HepG2 (cell line): ENCODE measurements at regions not wholly inside any gene's neighbourhood (a gene's known extent, or its start where the extent isn't known, plus 50 kb on each side); places are given as distances from the start of the nearest gene placed in this dataset.

Experiments
- ATAC-seq: fragments of 200-7000 bp; cut with Tn5 transposase; 3 replicates; pipeline ENCODE4 v1.9.1; 2020; ENCODE audit warnings: mild to moderate bottlenecking, moderate library complexity
- BruUV-seq: library from RNA; stranded (reverse); fragments of 400-500 nt; replicated peaks from 2 replicates; lab custom pipeline; 2021; lab: Mats Ljungman, UMichigan
- CTCF ChIA-PET: fragments of 300-600 bp; formaldehyde crosslinking; extraction: SDS; loops from one replicate; lab custom pipeline; 2021; ENCODE audit warnings: low total read pairs, inconsistent platforms, low intra/inter-chr PET ratio; lab: Yijun Ruan, JAX
- POLR2A ChIA-PET: fragments of 350-600 bp; sonication (Branson Sonifier 250); formaldehyde crosslinking; loops from one replicate; lab custom pipeline; 2020; ENCODE audit warnings: antibody characterized with exemption, inconsistent platforms; lab: Yijun Ruan, JAX
- DNase-seq: peaks from one replicate; pipeline ENCODE4 v3.0.0-alpha.2; 2015; ENCODE audit warnings: low spot score
- FAIRE-seq: peaks from 3 replicates; lab custom pipeline; 2011; peaks lifted over from hg19 to GRCh38; lab: Jason Lieb, UNC
- H2AFZ ChIP-seq: one replicate; pipeline ENCODE4 v1.6.1; 2011; ENCODE audit warnings: low read length, inconsistent platforms
- H3K27ac ChIP-seq: fragments of 300-600 bp; 3 replicates; pipeline ENCODE4 v1.8.0; 2011; ENCODE audit warnings: mixed run types, mild to moderate bottlenecking, mixed read lengths, low read length, inconsistent platforms; ENCODE audit not compliant: insufficient read depth; ENCODE audit errors: extremely low read length
- H3K27me3 ChIP-seq, 2 experiments: fragments of 200-600 bp in 1 of 2; 2 replicates in 1 of 2; 3 replicates in 1 of 2; pipeline versions ENCODE4 v1.6.0 to v1.8.0; 2011; ENCODE audit warnings: low read length in 2 of 2, mild to moderate bottlenecking in 2 of 2, moderate library complexity in 2 of 2, inconsistent platforms in 1 of 2; ENCODE audit not compliant: insufficient read depth in 2 of 2, control insufficient read depth in 1 of 2
- H3K36me3 ChIP-seq, 2 experiments: fragments of 200-600 bp in 1 of 2; replicated peaks in 1 of 2; 2 replicates in 1 of 2; 3 replicates in 1 of 2; pipeline versions ENCODE4 v1.5.1 to v1.8.0; 2011; ENCODE audit warnings: low read length in 2 of 2, inconsistent platforms in 1 of 2; ENCODE audit not compliant: insufficient read depth in 2 of 2, control insufficient read depth in 1 of 2
- H3K4me1 ChIP-seq: 2 replicates; pipeline ENCODE4 v1.5.1; 2012; ENCODE audit warnings: low read length, inconsistent platforms; ENCODE audit not compliant: insufficient read depth
- H3K4me2 ChIP-seq: 2 replicates; pipeline ENCODE4 v1.6.0; 2011; ENCODE audit warnings: low read depth, low read length, inconsistent platforms
- H3K4me3 ChIP-seq, 3 experiments: fragments of 200-600 bp in 1 of 3; sonication (generic), shearing (Covaris generic) in 1 of 3; replicated peaks in 1 of 3; 2 replicates each; pipeline ENCODE4 v1.5.1; 2011 to 2016; ENCODE audit warnings: low read length in 3 of 3, inconsistent platforms in 2 of 3, low read depth in 2 of 3, mild to moderate bottlenecking in 2 of 3, control low read depth in 1 of 3, mixed read lengths in 1 of 3; ENCODE audit not compliant: insufficient read depth in 1 of 3
- H3K79me2 ChIP-seq: one replicate; pipeline ENCODE4 v1.6.1; 2011; ENCODE audit warnings: low read length, inconsistent platforms; ENCODE audit not compliant: insufficient read depth
- H3K9ac ChIP-seq: 2 replicates; pipeline ENCODE4 v1.6.0; 2011; ENCODE audit warnings: mild to moderate bottlenecking, low read depth, low read length, inconsistent platforms; ENCODE audit not compliant: insufficient read depth
- H3K9me3 ChIP-seq: 2 replicates; pipeline ENCODE4 v1.5.1; 2012; ENCODE audit warnings: mild to moderate bottlenecking, low read length
- H4K20me1 ChIP-seq: 2 replicates; pipeline ENCODE4 v1.6.0; 2011; ENCODE audit warnings: inconsistent platforms, mild to moderate bottlenecking, low read length, moderate library complexity; ENCODE audit not compliant: insufficient read depth
- AHR ChIP-seq: IDR thresholded peaks from 2 replicates; pipeline ENCODE4 v1.6.1; 2018; ENCODE audit warnings: missing genetic modification reagents, missing compliant biosample characterization
- FOSL2 ChIP-seq: sonication (generic); formaldehyde crosslinking; IDR thresholded peaks from 2 replicates; pipeline ENCODE4 v1.4.0; 2020; ENCODE audit warnings: missing genetic modification reagents
- GTF2F1 ChIP-seq: fragments of 150-350 bp; IDR thresholded peaks from 2 replicates; pipeline ENCODE4 v1.6.1; 2014; ENCODE audit warnings: low read length
- MAZ ChIP-seq, 2 experiments: sonication (generic) in 1 of 2; formaldehyde crosslinking in 1 of 2; IDR thresholded peaks; 2 replicates each; pipeline versions ENCODE4 v1.5.0 to v1.6.1; 2012 to 2020; ENCODE audit warnings: low read depth in 2 of 2, mild to moderate bottlenecking in 2 of 2, borderline replicate concordance in 1 of 2, improper control_type of control experiment in 1 of 2, low read length in 1 of 2, missing genetic modification reagents in 1 of 2, moderate library complexity in 1 of 2
- MXD4 ChIP-seq: IDR thresholded peaks from 2 replicates; pipeline ENCODE4 v1.6.1; 2016; ENCODE audit warnings: mild to moderate bottlenecking, missing biosample characterization, missing genetic modification reagents
- NAIF1 ChIP-seq: sonication (generic); formaldehyde crosslinking; IDR thresholded peaks from 2 replicates; pipeline ENCODE4 v1.5.0; 2020; ENCODE audit warnings: mild to moderate bottlenecking, missing genetic modification reagents, borderline replicate concordance
- RARG ChIP-seq: sonication (generic); formaldehyde crosslinking; IDR thresholded peaks from 2 replicates; pipeline ENCODE4 v1.4.0; 2020; ENCODE audit warnings: low read depth, mild to moderate bottlenecking, missing genetic modification reagents
- RFX1 ChIP-seq: fragments of 450-650 bp; IDR thresholded peaks from 2 replicates; pipeline ENCODE4 v1.6.1; 2017
- XBP1 ChIP-seq: sonication (generic); formaldehyde crosslinking; IDR thresholded peaks from 2 replicates; pipeline ENCODE4 v1.5.0; 2020; ENCODE audit warnings: missing genetic modification reagents
- ZFP62 ChIP-seq: sonication (generic); formaldehyde crosslinking; IDR thresholded peaks from 2 replicates; pipeline ENCODE4 v1.4.0; 2020; ENCODE audit warnings: missing genetic modification reagents
- ZFX ChIP-seq: sonication (generic); formaldehyde crosslinking; IDR thresholded peaks from 2 replicates; pipeline ENCODE4 v1.4.0; 2020; ENCODE audit warnings: mild to moderate bottlenecking, low read depth, missing genetic modification reagents, moderate library complexity
- ZMYM3 ChIP-seq: sonication (generic); formaldehyde crosslinking; IDR thresholded peaks from 2 replicates; pipeline ENCODE4 v1.5.1; 2020; ENCODE audit warnings: mild to moderate bottlenecking, missing genetic modification reagents
- ZNF546 ChIP-seq: sonication (generic); formaldehyde crosslinking; conservative IDR thresholded peaks from 2 replicates; pipeline ENCODE4 v1.8.1; 2023; ENCODE audit warnings: mild to moderate bottlenecking, missing genetic modification reagents
- ZNF672 ChIP-seq: sonication (generic); formaldehyde crosslinking; IDR thresholded peaks from 2 replicates; pipeline ENCODE4 v1.8.1; 2022; ENCODE audit warnings: missing genetic modification reagents
- in situ Hi-C: cut with HindIII; loops from 2 replicates; pipeline ENCODE4 v1.10.0; 2017; ENCODE audit warnings: low pct_unique_long_range_greater_than_20kb; ENCODE audit not compliant: extremely low pct_ligation_motif_present
- intact Hi-C: fragments of 100-400 bp; cut with micrococcal nuclease; formaldehyde crosslinking; loops from one replicate; pipeline ENCODE4 v1.10.0; 2022; ENCODE audit not compliant: unreplicated experiment
- TF ChIP-seq, protein P1 (sequence below), 2 experiments: sonication (generic) in 1 of 2; formaldehyde crosslinking in 1 of 2; IDR thresholded peaks; 2 replicates each; pipeline versions ENCODE4 v1.5.1 to v1.6.1; 2011 to 2020; ENCODE audit warnings: borderline replicate concordance in 1 of 2, low read depth in 1 of 2, low read length in 1 of 2, mild to moderate bottlenecking in 1 of 2, missing genetic modification reagents in 1 of 2, moderate library complexity in 1 of 2

DNA sequence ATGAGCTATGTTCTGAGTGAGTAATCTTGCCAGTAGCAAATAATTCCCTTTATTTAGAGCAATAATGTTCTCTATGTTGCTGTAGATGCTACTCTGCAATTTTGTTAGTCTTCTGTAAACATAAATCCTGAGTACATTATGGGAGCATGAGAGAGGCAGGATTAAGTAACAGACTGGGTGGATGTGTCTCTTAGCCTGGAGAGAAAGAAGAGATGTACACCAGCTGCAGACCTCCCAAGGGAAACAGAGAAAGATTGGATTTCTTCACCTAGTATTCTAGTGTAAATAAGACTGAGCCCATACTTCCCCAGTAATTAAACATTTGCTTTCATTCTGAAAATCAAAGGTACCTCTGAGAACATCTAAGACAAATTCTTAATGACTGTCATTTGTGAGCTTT, 564.0 kb downstream of the TRHDE start:
- ChIA-PET POLR2A (no interaction called here), CTCF (no interaction called here)
- Histone ChIP-seq H3K27ac (no peak overlapping the region), H3K27me3 (no peaks in the 10 kb centered on the region), H3K4me2 (no peak overlapping the region), H3K36me3 (no peaks in the 10 kb centered on the region), H3K79me2 (no peaks in the 10 kb centered on the region), H4K20me1 (no peaks in the 10 kb centered on the region), H2AFZ (no peak overlapping the region), H3K9ac (no peak overlapping the region), H3K9me3 (peaks cover 83% of the 10 kb centered on the region), H3K4me1 (no peaks in the 10 kb centered on the region), H3K4me3 (no peak overlapping the region)
- FAIRE-seq (no peak), ATAC-seq (no peak), DNase-seq (no peak)
- in situ Hi-C loops (no loop called here), intact Hi-C loops (no loop called here)
- no TSS peak for BruUV-seq
- no peak for TF ChIP-seq ZFX (CRISPR knock-in tag)
- no peak for TF ChIP-seq GTF2F1
- no peak for TF ChIP-seq ZNF672 (CRISPR knock-in tag)
- no peak for TF ChIP-seq NAIF1
- TF ChIP-seq, protein P1, sequence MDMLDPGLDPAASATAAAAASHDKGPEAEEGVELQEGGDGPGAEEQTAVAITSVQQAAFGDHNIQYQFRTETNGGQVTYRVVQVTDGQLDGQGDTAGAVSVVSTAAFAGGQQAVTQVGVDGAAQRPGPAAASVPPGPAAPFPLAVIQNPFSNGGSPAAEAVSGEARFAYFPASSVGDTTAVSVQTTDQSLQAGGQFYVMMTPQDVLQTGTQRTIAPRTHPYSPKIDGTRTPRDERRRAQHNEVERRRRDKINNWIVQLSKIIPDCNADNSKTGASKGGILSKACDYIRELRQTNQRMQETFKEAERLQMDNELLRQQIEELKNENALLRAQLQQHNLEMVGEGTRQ (IDR thresholded peaks at IDR 0.05; ENCODE audit: low read depth, low read length) = no peak
- TF ChIP-seq, protein P1 (CRISPR knock-in tag; IDR thresholded peaks at IDR 0.05; ENCODE audit: borderline replicate concordance) = no peak
- no peak for TF ChIP-seq MXD4 (CRISPR knock-in tag)
- TF ChIP-seq RARG = no peak
- no peak for TF ChIP-seq RFX1
- TF ChIP-seq XBP1 (CRISPR knock-in tag) = no peak
- TF ChIP-seq ZNF546 = no peak
- no peak for TF ChIP-seq MAZ (IDR thresholded peaks at IDR 0.05; ENCODE audit: borderline replicate concordance, low read depth, low read length)
- TF ChIP-seq MAZ (CRISPR knock-in tag; IDR thresholded peaks at IDR 0.05; ENCODE audit: low read depth) = no peak
- no peak for TF ChIP-seq ZMYM3
- TF ChIP-seq FOSL2 (CRISPR knock-in tag) = no peak
- TF ChIP-seq ZFP62 (CRISPR knock-in tag) = no peak
- no peak for TF ChIP-seq AHR (CRISPR knock-in tag)
